GM21723 (cell line): ENCODE measurements at regions not wholly inside any gene's neighbourhood (a gene's known extent, or its start where the extent isn't known, plus 50 kb on each side); places are given as distances from the start of the nearest gene placed in this dataset.

Source experiments
- ATAC-seq: cut with Tn5 transposase; IDR thresholded peaks from one replicate; pipeline ENCODE4 v1.9.1; 2021; ENCODE audit warnings: mild to moderate bottlenecking, moderate library complexity; ENCODE audit not compliant: unreplicated experiment

GRCh38 chr5:53211799-53212198, 102.2 kb upstream of the MOCS2 start:
- ATAC-seq, result no peak

- no peak for ATAC-seq
These were observed 109.6 kb upstream of the MOCS2 start for GRCh38 chr5:53219174-53219573.

- ATAC-seq, result no peak
These were observed 110.1 kb upstream of the MOCS2 start for GRCh38 chr5:53219610-53220009.

GRCh38 chr5:53233645-53234405, 124.3 kb upstream of the MOCS2 start:
- no peak for ATAC-seq

- no peak for ATAC-seq
These were observed 127.1 kb upstream of the MOCS2 start for GRCh38 chr5:53236683-53237082.

- ATAC-seq, result no peak
These were observed 128.3 kb upstream of the MOCS2 start for GRCh38 chr5:53237876-53238275.

- ATAC-seq, result no peak
These were observed 129.9 kb upstream of the MOCS2 start for GRCh38 chr5:53239301-53239990.

- no peak for ATAC-seq
These were observed 131.1 kb upstream of the MOCS2 start for GRCh38 chr5:53240661-53241060.

GRCh38 chr5:53241572-53241971, 132.0 kb upstream of the MOCS2 start:
- no peak for ATAC-seq

- no peak for ATAC-seq
These were observed 133.8 kb upstream of the MOCS2 start for GRCh38 chr5:53243403-53243802.

GRCh38 chr5:53246042-53246836, 136.7 kb upstream of the MOCS2 start:
- no peak for ATAC-seq

GRCh38 chr5:53249529-53250200, 140.1 kb upstream of the MOCS2 start:
- ATAC-seq, result no peak

GRCh38 chr5:53250201-53250550, 140.6 kb upstream of the MOCS2 start:
- no peak for ATAC-seq

- ATAC-seq, result no peak
These were observed 143.9 kb upstream of the MOCS2 start for GRCh38 chr5:53253421-53253871.

- no peak for ATAC-seq
These were observed 147.2 kb upstream of the MOCS2 start for GRCh38 chr5:53256746-53257145.

GRCh38 chr5:53257806-53258373, 148.3 kb upstream of the MOCS2 start:
- ATAC-seq, result no peak

- no peak for ATAC-seq
These were observed 149.6 kb upstream of the MOCS2 start for GRCh38 chr5:53259176-53259575.

- no peak for ATAC-seq
These were observed 150.9 kb upstream of the MOCS2 start for GRCh38 chr5:53260446-53260845.

- no peak for ATAC-seq
These were observed 151.7 kb upstream of the MOCS2 start for GRCh38 chr5:53261245-53261644.

GRCh38 chr5:53262348-53262970, 152.9 kb upstream of the MOCS2 start:
- ATAC-seq, result no peak
